ENCODE measurements at regions not wholly inside any gene's neighbourhood (a gene's known extent, or its start where the extent isn't known, plus 50 kb on each side); places are given as distances from the start of the nearest gene placed in this dataset.

DNA sequence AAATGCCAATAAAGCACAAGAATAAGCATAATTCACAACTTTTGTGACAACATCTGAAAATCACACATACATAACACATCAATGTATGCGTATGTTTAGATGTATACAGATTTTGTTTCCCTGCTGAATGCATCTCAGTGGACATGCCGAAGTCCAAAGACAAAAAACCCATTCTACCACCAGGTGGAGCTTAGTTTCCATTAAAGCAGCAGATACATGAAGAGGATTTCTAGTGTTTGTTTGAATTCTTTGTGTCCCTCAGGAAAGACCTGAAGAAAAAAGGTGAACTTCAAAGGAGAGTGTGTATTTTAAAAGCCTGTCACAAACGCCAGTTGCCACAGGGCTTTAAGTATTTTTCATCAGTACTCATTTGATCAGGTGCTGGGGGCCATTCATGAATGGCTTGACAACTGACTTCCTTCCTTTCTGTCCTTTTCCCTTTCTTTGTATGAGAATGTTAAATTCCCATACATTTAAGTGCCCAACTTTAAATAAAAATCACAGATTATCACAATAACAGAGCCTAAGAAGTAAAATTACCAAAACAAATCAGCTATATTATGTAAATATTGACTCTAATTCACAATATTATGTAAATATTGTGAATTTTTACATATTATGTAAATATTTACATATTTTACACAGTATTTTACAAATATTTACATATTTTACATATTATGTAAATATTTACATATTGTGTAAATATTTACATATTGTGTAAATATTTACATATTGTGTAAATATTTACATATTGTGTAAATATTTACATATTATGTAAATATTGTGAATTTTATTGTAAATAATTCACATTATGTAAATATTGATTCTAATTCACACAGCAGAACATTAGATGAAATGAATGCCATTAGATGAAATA is 343.0 kb downstream of the CRPPA start:
- TF ChIP-seq, protein P1, sequence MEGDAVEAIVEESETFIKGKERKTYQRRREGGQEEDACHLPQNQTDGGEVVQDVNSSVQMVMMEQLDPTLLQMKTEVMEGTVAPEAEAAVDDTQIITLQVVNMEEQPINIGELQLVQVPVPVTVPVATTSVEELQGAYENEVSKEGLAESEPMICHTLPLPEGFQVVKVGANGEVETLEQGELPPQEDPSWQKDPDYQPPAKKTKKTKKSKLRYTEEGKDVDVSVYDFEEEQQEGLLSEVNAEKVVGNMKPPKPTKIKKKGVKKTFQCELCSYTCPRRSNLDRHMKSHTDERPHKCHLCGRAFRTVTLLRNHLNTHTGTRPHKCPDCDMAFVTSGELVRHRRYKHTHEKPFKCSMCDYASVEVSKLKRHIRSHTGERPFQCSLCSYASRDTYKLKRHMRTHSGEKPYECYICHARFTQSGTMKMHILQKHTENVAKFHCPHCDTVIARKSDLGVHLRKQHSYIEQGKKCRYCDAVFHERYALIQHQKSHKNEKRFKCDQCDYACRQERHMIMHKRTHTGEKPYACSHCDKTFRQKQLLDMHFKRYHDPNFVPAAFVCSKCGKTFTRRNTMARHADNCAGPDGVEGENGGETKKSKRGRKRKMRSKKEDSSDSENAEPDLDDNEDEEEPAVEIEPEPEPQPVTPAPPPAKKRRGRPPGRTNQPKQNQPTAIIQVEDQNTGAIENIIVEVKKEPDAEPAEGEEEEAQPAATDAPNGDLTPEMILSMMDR (IDR thresholded peaks at IDR 0.05; ENCODE audit: control extremely low read depth, extremely low read depth): peak; percentile 42
- ATAC-seq (ENCODE audit: insufficient read depth, low FRiP score): no peak
- peaks cover 0 to 15% (median 0%) of the 10 kb centered on the region in 5 donors for H3K4me1 ChIP-seq (ENCODE audit: control insufficient read depth in 5 of 5, insufficient read depth in 5 of 5, low read length in 5 of 5)
- DNase-seq: peak; percentile 56 to 92 (median 91)
- no peaks in the 10 kb centered on the region for H3K36me3 ChIP-seq (ENCODE audit: control insufficient read depth in 4 of 4, insufficient read depth in 4 of 4, low read length in 4 of 4)
- WGBS, 2 donors: 32 to 44% methylated on average over 3 of the region's 3 CpGs
- H3K4me3 ChIP-seq: no peak overlapping the region
- H3K27me3 ChIP-seq (ENCODE audit: control insufficient read depth in 3 of 3, insufficient read depth in 3 of 3, low read length in 2 of 3): no peaks in the 10 kb centered on the region
- H3K27ac ChIP-seq (ENCODE audit: low read depth in 1 of 2, low read length in 1 of 2): no peak overlapping the region
- H3K9me3 ChIP-seq (ENCODE audit: control insufficient read depth in 4 of 4, insufficient read depth in 3 of 4, low read length in 3 of 4): no peaks in the 10 kb centered on the region
- no peak overlapping the region for H3K9ac ChIP-seq (ENCODE audit: insufficient read depth in 1 of 2, low read length in 2 of 2)

DNA sequence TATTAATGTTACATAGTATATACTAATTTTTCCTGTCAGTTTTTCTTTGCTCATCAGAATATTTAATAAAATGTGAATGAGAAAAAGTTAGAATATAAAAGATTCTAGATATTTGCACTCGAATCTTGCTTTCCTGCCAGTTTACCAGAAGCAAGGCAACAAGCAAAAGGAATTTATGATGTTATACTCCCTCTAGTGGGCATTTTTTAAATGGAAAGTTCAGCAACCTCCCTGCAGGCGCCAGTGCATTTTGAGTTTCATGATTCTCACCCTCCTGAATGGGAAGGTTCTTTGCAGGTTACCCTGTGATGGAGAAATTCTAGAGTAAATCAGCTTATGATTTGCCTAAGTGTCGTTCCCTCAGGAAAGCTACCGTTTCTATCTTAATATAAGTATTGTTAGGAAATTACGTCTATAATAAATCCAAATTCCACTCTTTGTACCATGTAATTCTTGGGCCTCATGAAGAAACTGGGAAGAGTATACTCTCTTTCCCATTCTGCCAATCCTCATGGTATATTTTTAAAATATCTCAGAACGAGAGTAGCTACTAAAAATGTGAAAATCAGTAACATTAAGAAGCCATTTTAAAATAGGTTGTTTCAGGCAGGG is 350.0 kb downstream of the CRPPA start:
- DNase-seq (peak; percentile 39 to 92 (median 88)), ATAC-seq (ENCODE audit: insufficient read depth, low FRiP score) (peak; percentile 67)
- WGBS, 2 donors: 26% methylated on average over 6 of the region's 6 CpGs
- no peak overlapping the region for H3K27ac ChIP-seq (ENCODE audit: low read depth in 1 of 2, low read length in 1 of 2)
- no peaks in the 10 kb centered on the region for H3K36me3 ChIP-seq (ENCODE audit: control insufficient read depth in 4 of 4, insufficient read depth in 4 of 4, low read length in 4 of 4)
- no peak overlapping the region for H3K9ac ChIP-seq (ENCODE audit: insufficient read depth in 1 of 2, low read length in 2 of 2)
- peaks cover 0 to 23% (median 9%) of the 10 kb centered on the region in 5 donors for H3K4me1 ChIP-seq (ENCODE audit: control insufficient read depth in 5 of 5, insufficient read depth in 5 of 5, low read length in 5 of 5)
- H3K9me3 ChIP-seq (ENCODE audit: control insufficient read depth in 4 of 4, insufficient read depth in 3 of 4, low read length in 3 of 4): no peaks in the 10 kb centered on the region
- TF ChIP-seq, protein P1 (IDR thresholded peaks at IDR 0.05; ENCODE audit: control extremely low read depth, extremely low read depth): peak; percentile 63
- no peak overlapping the region for H3K4me3 ChIP-seq
- H3K27me3 ChIP-seq (ENCODE audit: control insufficient read depth in 3 of 3, insufficient read depth in 3 of 3, low read length in 2 of 3): no peaks in the 10 kb centered on the region

DNA sequence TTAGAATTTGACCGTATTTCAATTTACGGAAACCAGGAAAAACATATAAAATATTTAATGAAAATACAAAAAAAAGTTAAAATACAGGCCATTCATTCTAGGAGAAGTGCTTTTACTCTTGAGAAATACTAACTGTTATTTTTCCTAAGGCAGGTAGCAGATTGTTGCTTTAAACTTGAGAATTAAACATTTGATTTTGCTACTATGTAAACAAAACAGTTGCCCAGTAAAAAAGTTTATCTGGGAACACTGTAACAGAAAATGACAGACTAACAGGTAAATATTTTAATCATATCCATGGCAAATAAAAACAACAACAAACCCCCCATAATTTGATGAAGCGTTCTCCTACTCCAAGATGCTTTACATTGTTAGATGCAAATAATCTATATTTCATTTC is 350.5 kb downstream of the CRPPA start:
- ATAC-seq (ENCODE audit: insufficient read depth, low FRiP score) (no peak), DNase-seq (no peak)
- Histone ChIP-seq H3K27ac (ENCODE audit: low read depth in 1 of 2, low read length in 1 of 2) (no peak overlapping the region), H3K4me3 (no peak overlapping the region), H3K9ac (ENCODE audit: insufficient read depth in 1 of 2, low read length in 2 of 2) (no peak overlapping the region), H3K36me3 (ENCODE audit: control insufficient read depth in 4 of 4, insufficient read depth in 4 of 4, low read length in 4 of 4) (no peaks in the 10 kb centered on the region), H3K27me3 (ENCODE audit: control insufficient read depth in 3 of 3, insufficient read depth in 3 of 3, low read length in 2 of 3) (no peaks in the 10 kb centered on the region), H3K9me3 (ENCODE audit: control insufficient read depth in 4 of 4, insufficient read depth in 3 of 4, low read length in 3 of 4) (no peaks in the 10 kb centered on the region), H3K4me1 (ENCODE audit: control insufficient read depth in 5 of 5, insufficient read depth in 5 of 5, low read length in 5 of 5) (peaks cover 0 to 28% (median 9%) of the 10 kb centered on the region in 5 donors)
- 82 to 91% methylated on average over 3 of the region's 3 CpGs for WGBS, 2 donors
- TF ChIP-seq, protein P1 (IDR thresholded peaks at IDR 0.05; ENCODE audit: control extremely low read depth, extremely low read depth): no peak
